GM12878 (cell line): ENCODE measurements at regions not wholly inside any gene's neighbourhood (a gene's known extent, or its start where the extent isn't known, plus 50 kb on each side); places are given as distances from the start of the nearest gene placed in this dataset.
A peak's percentile ranks its signal among the peaks of the same experiment; 100 is the strongest.

Experiments used
- ATF3 ChIP-seq: IDR thresholded peaks from 2 replicates; pipeline ENCODE4 v1.6.1; 2011; ENCODE audit warnings: low read depth, mild to moderate bottlenecking, low read length, moderate library complexity, borderline replicate concordance; ENCODE audit errors: extremely low read depth
- ATF7 ChIP-seq: fragments of 450-650 bp; IDR thresholded peaks from 2 replicates; pipeline ENCODE4 v1.6.1; 2016; ENCODE audit warnings: low read depth, mild to moderate bottlenecking
- BMI1 ChIP-seq: fragments of 450-650 bp; IDR thresholded peaks from 2 replicates; pipeline ENCODE4 v1.6.1; 2016; ENCODE audit warnings: mild to moderate bottlenecking, moderate library complexity, borderline replicate concordance
- CTCF ChIP-seq, 3 experiments: IDR thresholded peaks in 2 of 3; conservative IDR thresholded peaks in 1 of 3; 2 replicates each; pipeline ENCODE4 v1.5.1; 2011; ENCODE audit warnings: low read depth in 3 of 3, low read length in 3 of 3, mild to moderate bottlenecking in 3 of 3, control low read depth in 2 of 3, moderate library complexity in 2 of 3, inconsistent platforms in 1 of 3, mixed read lengths in 1 of 3; ENCODE audit not compliant: control insufficient read depth in 2 of 3, insufficient read depth in 1 of 3; ENCODE audit errors: extremely low read depth in 1 of 3
- CUX1 ChIP-seq: IDR thresholded peaks from 2 replicates; pipeline ENCODE4 v1.6.1; 2012; ENCODE audit warnings: improper control_type of control experiment, low read depth, low read length; ENCODE audit not compliant: insufficient replicate concordance
- EP300 ChIP-seq, 2 experiments: fragments of 150-350 bp in 1 of 2; IDR thresholded peaks; 2 replicates each; pipeline ENCODE4 v1.6.1; 2011 to 2012; ENCODE audit warnings: low read depth in 2 of 2, low read length in 2 of 2, borderline replicate concordance in 1 of 2, improper control_type of control experiment in 1 of 2, inconsistent platforms in 1 of 2; ENCODE audit not compliant: control insufficient read depth in 1 of 2
- MLLT1 ChIP-seq: fragments of 450-650 bp; IDR thresholded peaks from 2 replicates; pipeline ENCODE4 v1.6.1; 2016; ENCODE audit warnings: mild to moderate bottlenecking
- NBN ChIP-seq: fragments of 450-650 bp; IDR thresholded peaks from 2 replicates; pipeline ENCODE4 v1.6.1; 2016
- NFXL1 ChIP-seq: fragments of 450-650 bp; IDR thresholded peaks from 2 replicates; pipeline ENCODE4 v1.6.1; 2017; ENCODE audit warnings: antibody characterized with exemption, mild to moderate bottlenecking, borderline replicate concordance
- NFYA ChIP-seq: IDR thresholded peaks from 2 replicates; pipeline ENCODE4 v1.6.1; 2011; ENCODE audit warnings: low read depth, mild to moderate bottlenecking, low read length, improper control_type of control experiment, borderline replicate concordance
- NFYB ChIP-seq: IDR thresholded peaks from 2 replicates; pipeline ENCODE4 v1.6.1; 2011; ENCODE audit warnings: low read depth, mild to moderate bottlenecking, low read length, improper control_type of control experiment, moderate library complexity; ENCODE audit not compliant: insufficient read depth
- PBX3 ChIP-seq: IDR thresholded peaks from 2 replicates; pipeline ENCODE4 v1.6.1; 2011; ENCODE audit warnings: mild to moderate bottlenecking, low read depth, low read length, moderate library complexity; ENCODE audit not compliant: insufficient replicate concordance
- RB1 ChIP-seq: fragments of 450-650 bp; formaldehyde crosslinking; IDR thresholded peaks from 2 replicates; pipeline ENCODE4 v1.6.1; 2017; ENCODE audit warnings: mild to moderate bottlenecking, borderline replicate concordance
- ZNF622 ChIP-seq: fragments of 450-650 bp; IDR thresholded peaks from 2 replicates; pipeline ENCODE4 v1.6.1; 2017; ENCODE audit warnings: mild to moderate bottlenecking, inconsistent platforms

GRCh38 chr7:26078437-26079336 is 73.3 kb upstream of the NFE2L3 start (continued):
- TF ChIP-seq CUX1 (no peak), MLLT1 (no peak), RB1 (no peak), ATF7 (no peak), PBX3 (no peak), EP300 (IDR thresholded peaks at IDR 0.05; ENCODE audit: borderline replicate concordance in 1 of 2, control insufficient read depth in 1 of 2, low read depth in 2 of 2, low read length in 2 of 2) (no peak), CTCF (IDR thresholded peaks at IDR 0.05 in 2 of 3, conservative IDR thresholded peaks at IDR 0.05 in 1 of 3; ENCODE audit: control insufficient read depth in 2 of 3, extremely low read depth in 1 of 3, insufficient read depth in 1 of 3, low read depth in 3 of 3, low read length in 3 of 3) (peak; percentile 50 to 61 (median 53); a peak in 5 of 6 replicates), BMI1 (no peak), NBN (no peak), ATF3 (no peak), NFYB (no peak), NFXL1 (no peak), ZNF622 (no peak), NFYA (no peak)
